ENCODE measurements at regions not wholly inside any gene's neighbourhood (a gene's known extent, or its start where the extent isn't known, plus 50 kb on each side); places are given as distances from the start of the nearest gene placed in this dataset.

GRCh38 chr4:81960961-81961360 is 412.8 kb downstream of the HNRNPD start:
- Mint-ChIP-seq H3K4me3 (no peak overlapping the region), H3K36me3 (ENCODE audit: low read depth) (no peaks in the 10 kb centered on the region), H3K4me1 (no peaks in the 10 kb centered on the region), H3K27ac (no peak overlapping the region), H3K27me3 (ENCODE audit: low read depth, poor library complexity) (peaks cover 12% of the 10 kb centered on the region), H3K9me3 (no peaks in the 10 kb centered on the region)
- no peak for DNase-seq
- TF ChIP-seq CTCF (IDR thresholded peaks at IDR 0.05): no peak

- DNase-seq: no peak
- no peak for TF ChIP-seq CTCF (IDR thresholded peaks at IDR 0.05)
- peaks cover 7% of the 10 kb centered on the region for H3K27me3 Mint-ChIP-seq (ENCODE audit: low read depth, poor library complexity)
- no peak overlapping the region for H3K27ac Mint-ChIP-seq
- H3K36me3 Mint-ChIP-seq (ENCODE audit: low read depth): no peaks in the 10 kb centered on the region
- H3K4me1 Mint-ChIP-seq: no peaks in the 10 kb centered on the region
- H3K9me3 Mint-ChIP-seq: no peaks in the 10 kb centered on the region
- H3K4me3 Mint-ChIP-seq: no peak overlapping the region
Measured at GRCh38 chr4:81954271-81954670, 419.5 kb downstream of the HNRNPD start.

- no peaks in the 10 kb centered on the region for H3K4me1 Mint-ChIP-seq
- no peak for TF ChIP-seq CTCF (IDR thresholded peaks at IDR 0.05)
- no peaks in the 10 kb centered on the region for H3K9me3 Mint-ChIP-seq
- no peak for DNase-seq
- H3K27ac Mint-ChIP-seq: no peak overlapping the region
- no peak overlapping the region for H3K4me3 Mint-ChIP-seq
- H3K27me3 Mint-ChIP-seq (ENCODE audit: low read depth, poor library complexity): peaks cover 7% of the 10 kb centered on the region
- no peaks in the 10 kb centered on the region for H3K36me3 Mint-ChIP-seq (ENCODE audit: low read depth)
Measured at GRCh38 chr4:81951891-81952455, 421.8 kb downstream of the HNRNPD start.

GRCh38 chr4:81946996-81947395 is 426.8 kb downstream of the HNRNPD start:
- H3K27ac Mint-ChIP-seq: no peak overlapping the region
- no peaks in the 10 kb centered on the region for H3K36me3 Mint-ChIP-seq (ENCODE audit: low read depth)
- no peak for DNase-seq
- H3K4me3 Mint-ChIP-seq: no peak overlapping the region
- H3K27me3 Mint-ChIP-seq (ENCODE audit: low read depth, poor library complexity): no peaks in the 10 kb centered on the region
- TF ChIP-seq CTCF (IDR thresholded peaks at IDR 0.05): no peak
- no peaks in the 10 kb centered on the region for H3K4me1 Mint-ChIP-seq
- no peaks in the 10 kb centered on the region for H3K9me3 Mint-ChIP-seq

GRCh38 chr4:81930506-81931238 is 443.1 kb downstream of the HNRNPD start:
- Mint-ChIP-seq H3K27me3 (ENCODE audit: low read depth, poor library complexity) (peaks cover 2% of the 10 kb centered on the region), H3K4me1 (no peaks in the 10 kb centered on the region), H3K36me3 (ENCODE audit: low read depth) (no peaks in the 10 kb centered on the region), H3K27ac (no peak overlapping the region), H3K9me3 (peaks cover 12% of the 10 kb centered on the region), H3K4me3 (no peak overlapping the region)
- no peak for TF ChIP-seq CTCF (IDR thresholded peaks at IDR 0.05)
- no peak for DNase-seq

- no peak for DNase-seq
- H3K27me3 Mint-ChIP-seq (ENCODE audit: low read depth, poor library complexity): peaks cover 5% of the 10 kb centered on the region
- no peaks in the 10 kb centered on the region for H3K36me3 Mint-ChIP-seq (ENCODE audit: low read depth)
- H3K27ac Mint-ChIP-seq: no peak overlapping the region
- H3K4me1 Mint-ChIP-seq: peaks cover 25% of the 10 kb centered on the region
- H3K4me3 Mint-ChIP-seq: no peak overlapping the region
- no peak for TF ChIP-seq CTCF (IDR thresholded peaks at IDR 0.05)
- no peaks in the 10 kb centered on the region for H3K9me3 Mint-ChIP-seq
Measured at GRCh38 chr4:81923140-81923539, 450.7 kb downstream of the HNRNPD start.

Measured in nephron progenitor cell (in vitro differentiated cells).